GM12865 (cell line): ENCODE measurements at regions not wholly inside any gene's neighbourhood (a gene's known extent, or its start where the extent isn't known, plus 50 kb on each side); places are given as distances from the start of the nearest gene placed in this dataset.

Experiments
- DNase-seq: peaks from one replicate; pipeline ENCODE4 v3.0.0; 2010; ENCODE audit warnings: low read depth
- H3K4me3 ChIP-seq: 2 replicates; pipeline ENCODE4 v1.5.1; 2011; ENCODE audit warnings: mild to moderate bottlenecking, low read depth, low read length, control low read depth
- TF ChIP-seq, protein P1 (sequence below): IDR thresholded peaks from 2 replicates; pipeline ENCODE4 v1.5.1; 2011; ENCODE audit warnings: low read length, control low read depth, low read depth, inconsistent platforms; ENCODE audit not compliant: insufficient read depth; ENCODE audit errors: missing control alignments

DNA sequence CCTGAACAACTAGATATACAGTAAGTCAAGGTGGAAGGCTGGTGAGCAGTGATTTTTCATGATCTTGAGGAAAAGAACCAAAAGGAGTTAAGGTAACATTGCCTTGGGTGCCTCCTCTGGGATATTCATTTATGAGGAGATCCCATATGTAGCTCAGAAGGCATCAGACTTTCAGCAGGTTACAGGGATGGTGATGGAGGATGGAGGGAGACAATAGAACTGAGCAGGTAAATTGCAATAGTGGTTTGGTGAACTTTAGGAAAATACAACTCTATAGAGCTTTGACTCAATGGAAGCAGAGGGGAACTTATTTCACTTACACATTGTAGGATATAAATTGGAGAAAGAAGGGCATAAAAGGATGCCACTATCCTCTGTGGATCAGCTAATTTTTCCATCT, 243.4 kb upstream of the SPRY2 start:
- TF ChIP-seq, protein P1, sequence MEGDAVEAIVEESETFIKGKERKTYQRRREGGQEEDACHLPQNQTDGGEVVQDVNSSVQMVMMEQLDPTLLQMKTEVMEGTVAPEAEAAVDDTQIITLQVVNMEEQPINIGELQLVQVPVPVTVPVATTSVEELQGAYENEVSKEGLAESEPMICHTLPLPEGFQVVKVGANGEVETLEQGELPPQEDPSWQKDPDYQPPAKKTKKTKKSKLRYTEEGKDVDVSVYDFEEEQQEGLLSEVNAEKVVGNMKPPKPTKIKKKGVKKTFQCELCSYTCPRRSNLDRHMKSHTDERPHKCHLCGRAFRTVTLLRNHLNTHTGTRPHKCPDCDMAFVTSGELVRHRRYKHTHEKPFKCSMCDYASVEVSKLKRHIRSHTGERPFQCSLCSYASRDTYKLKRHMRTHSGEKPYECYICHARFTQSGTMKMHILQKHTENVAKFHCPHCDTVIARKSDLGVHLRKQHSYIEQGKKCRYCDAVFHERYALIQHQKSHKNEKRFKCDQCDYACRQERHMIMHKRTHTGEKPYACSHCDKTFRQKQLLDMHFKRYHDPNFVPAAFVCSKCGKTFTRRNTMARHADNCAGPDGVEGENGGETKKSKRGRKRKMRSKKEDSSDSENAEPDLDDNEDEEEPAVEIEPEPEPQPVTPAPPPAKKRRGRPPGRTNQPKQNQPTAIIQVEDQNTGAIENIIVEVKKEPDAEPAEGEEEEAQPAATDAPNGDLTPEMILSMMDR, result no peak
- no peak for DNase-seq
- no peak overlapping the region for H3K4me3 ChIP-seq

DNA sequence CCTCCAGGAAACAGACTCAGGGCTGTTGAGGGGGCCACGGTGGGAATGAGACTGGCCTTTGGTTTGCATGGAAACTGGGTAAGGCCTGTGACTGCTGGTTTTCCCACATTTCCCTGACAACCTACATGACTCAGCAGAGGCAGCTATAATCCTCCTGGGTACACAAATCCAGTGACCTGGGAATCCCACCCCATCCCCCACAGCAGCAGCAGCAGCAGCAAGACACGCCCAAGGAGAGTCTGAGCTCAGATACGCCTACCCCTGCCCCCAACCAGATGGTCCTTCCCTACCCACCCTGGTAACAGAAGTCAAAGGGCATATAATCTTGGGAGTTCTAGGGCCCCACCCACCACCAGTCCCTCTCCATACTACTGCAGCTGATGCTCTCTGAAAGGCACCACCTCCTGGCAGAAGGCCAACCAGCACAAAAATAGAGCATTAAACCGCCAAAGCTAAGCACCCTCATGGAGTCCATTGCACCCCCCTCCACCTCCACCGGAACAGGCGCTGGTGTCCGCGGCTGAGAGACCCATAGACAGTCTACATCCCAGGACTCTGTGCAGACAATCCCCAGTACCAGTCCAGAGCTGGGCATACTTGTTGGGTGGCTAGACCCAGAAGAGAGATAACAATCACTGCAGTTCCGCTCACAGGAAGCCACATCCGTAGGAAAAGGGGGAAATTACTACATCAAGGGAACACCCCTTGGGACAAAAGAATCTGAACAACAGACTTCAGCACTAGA, 237.2 kb upstream of the SPRY2 start:
- DNase-seq, result no peak
- TF ChIP-seq, protein P1, result no peak
- no peak overlapping the region for H3K4me3 ChIP-seq

DNA sequence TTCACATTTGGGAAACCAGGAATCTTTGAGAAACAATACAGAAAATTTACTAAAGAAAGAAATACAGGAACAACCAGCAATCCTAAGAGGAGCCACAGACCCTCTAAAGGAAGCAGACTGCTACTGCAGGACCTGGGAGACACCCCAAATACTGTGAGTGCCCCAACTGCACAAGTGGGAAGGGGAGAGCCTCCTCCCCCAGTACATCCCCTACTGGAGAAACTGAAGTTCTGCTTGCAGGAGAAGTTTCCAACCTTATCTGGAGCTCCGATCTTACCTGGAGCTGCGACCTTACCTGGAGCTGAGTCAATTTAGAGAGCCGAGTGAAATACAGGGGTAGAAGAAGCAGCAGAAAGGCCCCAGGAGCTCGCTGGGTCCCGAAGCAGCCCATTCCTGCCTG, 236.4 kb upstream of the SPRY2 start:
- H3K4me3 ChIP-seq, result no peak overlapping the region
- TF ChIP-seq, protein P1, result no peak
- DNase-seq, result no peak

DNA sequence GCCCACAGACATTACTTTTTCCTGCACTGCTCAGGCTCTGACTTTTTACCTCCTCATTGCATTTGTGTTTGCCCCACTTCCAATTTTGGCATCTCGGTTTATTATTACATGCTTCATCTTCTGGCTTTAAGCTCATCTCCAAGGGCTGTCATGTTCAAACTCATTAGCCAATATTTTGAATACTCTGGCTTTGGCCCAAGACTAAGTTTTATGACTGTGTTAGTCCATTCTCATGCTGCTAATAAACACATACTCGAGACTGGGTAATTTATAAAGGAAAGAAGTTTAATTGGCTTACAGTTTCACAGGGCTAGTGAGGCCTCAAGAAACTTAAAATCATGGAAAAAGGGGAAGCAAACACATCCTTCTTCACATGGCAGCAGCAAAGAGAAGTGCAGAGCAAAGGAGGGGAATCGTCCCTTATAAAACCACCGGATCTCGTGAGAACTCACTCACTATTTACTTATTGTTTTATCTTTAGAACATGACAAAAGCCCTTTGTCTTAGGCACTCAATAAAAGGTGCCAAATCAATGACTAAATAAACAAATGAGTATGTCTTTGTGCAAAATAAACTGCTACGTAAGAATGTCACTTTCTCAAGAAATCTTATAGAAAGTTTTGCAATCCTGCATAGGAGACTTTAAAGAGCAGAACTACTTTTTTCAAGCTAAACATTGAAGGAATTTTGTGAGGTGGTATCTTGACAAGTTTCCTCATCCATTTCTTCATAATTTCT, 233.4 kb upstream of the SPRY2 start:
- TF ChIP-seq, protein P1, result no peak

DNA sequence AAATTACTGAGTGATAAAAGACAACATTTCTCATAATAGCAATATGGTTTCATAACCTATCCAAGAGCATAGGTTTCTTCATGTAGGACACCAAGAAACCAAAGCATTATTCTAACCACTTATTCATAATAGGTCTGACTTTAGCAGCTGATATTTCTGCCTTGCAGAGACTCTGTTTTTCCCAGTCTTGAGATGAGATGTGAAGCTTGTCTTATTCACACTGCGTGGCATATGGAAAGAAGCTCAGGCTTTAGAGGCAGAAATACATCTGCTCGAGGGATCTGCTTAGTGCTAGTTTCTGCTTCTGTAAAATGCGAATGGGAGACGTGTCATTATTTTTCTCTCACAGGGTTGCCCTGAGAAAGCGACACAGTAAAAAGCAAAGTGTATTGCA, 232.0 kb upstream of the SPRY2 start:
- no peak for DNase-seq
- H3K4me3 ChIP-seq, result no peak overlapping the region
- TF ChIP-seq, protein P1, result no peak

More for the DNA sequence above, 233.4 kb upstream of the SPRY2 start:
- H3K4me3 ChIP-seq, result no peak overlapping the region
- DNase-seq, result no peak

DNA sequence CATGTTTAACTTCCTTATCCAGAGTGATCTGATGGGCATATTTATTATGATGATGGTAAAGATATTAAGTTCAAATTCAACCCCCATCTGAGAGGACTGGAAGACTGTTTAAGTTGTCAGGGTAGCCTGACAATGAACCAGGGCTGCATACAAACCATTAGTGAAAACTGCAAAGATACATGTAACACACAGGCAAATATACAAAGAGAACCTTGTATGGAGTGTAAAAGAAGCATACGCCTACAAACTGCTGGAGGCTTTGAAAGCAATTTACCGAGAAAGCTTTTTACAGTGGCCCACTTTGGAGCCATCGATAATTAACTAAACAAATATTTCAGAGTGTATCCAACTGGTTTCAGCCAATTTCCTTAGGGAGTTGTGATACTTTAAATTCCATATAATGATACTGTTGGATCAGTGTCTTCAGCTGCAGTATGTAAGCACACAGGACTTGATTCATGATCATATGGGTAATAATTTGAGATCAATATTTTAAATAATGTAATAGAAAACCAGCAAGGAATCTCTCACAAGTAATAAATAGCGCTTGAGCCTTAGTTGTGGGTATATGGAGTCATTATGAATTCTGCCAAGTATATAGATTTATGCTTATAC, 231.5 kb upstream of the SPRY2 start:
- TF ChIP-seq, protein P1, result no peak
- no peak overlapping the region for H3K4me3 ChIP-seq
- DNase-seq, result no peak
